H1 (cell line): ENCODE measurements at regions not wholly inside any gene's neighbourhood (a gene's known extent, or its start where the extent isn't known, plus 50 kb on each side); places are given as distances from the start of the nearest gene placed in this dataset.

Experiments used
- CTCF ChIA-PET: fragments of 300-600 bp; sonication (Branson Sonifier 250); formaldehyde crosslinking; loops from one replicate; lab custom pipeline; 2021; ENCODE audit not compliant: partially characterized antibody; lab: Charles Lee
- POLR2A ChIA-PET: fragments of 300-600 bp; sonication (Branson Sonifier 250); formaldehyde crosslinking; loops from one replicate; lab custom pipeline; 2021; ENCODE audit warnings: inconsistent platforms; ENCODE audit not compliant: partially characterized antibody; lab: Charles Lee
- DNase-seq, 2 experiments: peaks; one replicate each; pipeline versions ENCODE4 v3.0.0 to v3.0.0-alpha.2; 2010 to 2022; ENCODE audit warnings: low spot score in 2 of 2, low read depth in 1 of 2, mixed read lengths in 1 of 2
- FAIRE-seq: peaks from 2 replicates; lab custom pipeline; 2011; peaks lifted over from hg19 to GRCh38; lab: Jason Lieb, UNC
- H2AFZ ChIP-seq: 2 replicates; pipeline ENCODE4 v1.8.1; 2012; ENCODE audit warnings: low read length, inconsistent platforms
- H2AK5ac ChIP-seq: 2 replicates; pipeline ENCODE4 v1.6.1; 2013; ENCODE audit warnings: low read depth, low read length
- H2BK120ac ChIP-seq: replicated peaks from 2 replicates; pipeline ENCODE3; 2013; ENCODE audit warnings: low read depth, low read length, inconsistent platforms
- H2BK12ac ChIP-seq: 2 replicates; pipeline ENCODE4 v1.6.1; 2013; ENCODE audit warnings: low read depth, low read length
- H2BK15ac ChIP-seq: 2 replicates; pipeline ENCODE4 v1.6.1; 2013; ENCODE audit warnings: low read length
- H2BK20ac ChIP-seq: 2 replicates; pipeline ENCODE4 v1.6.1; 2013; ENCODE audit warnings: low read length
- H2BK5ac ChIP-seq: 2 replicates; pipeline ENCODE4 v1.6.1; 2013; ENCODE audit warnings: low read depth, low read length
- H3K14ac ChIP-seq: 2 replicates; pipeline ENCODE4 v1.6.1; 2013; ENCODE audit warnings: inconsistent platforms; ENCODE audit not compliant: insufficient read length
- H3K18ac ChIP-seq: 2 replicates; pipeline ENCODE4 v1.6.1; 2013; ENCODE audit warnings: low read length; ENCODE audit errors: extremely low read depth
- H3K23ac ChIP-seq: 2 replicates; pipeline ENCODE4 v1.6.1; 2013; ENCODE audit warnings: inconsistent platforms; ENCODE audit not compliant: insufficient read length
- H3K23me2 ChIP-seq: 2 replicates; pipeline ENCODE4 v1.6.1; 2013; ENCODE audit warnings: low read depth, low read length
- H3K27ac ChIP-seq: 2 replicates; pipeline ENCODE4 v1.6.1; 2011; ENCODE audit warnings: low read depth, low read length, inconsistent platforms
- H3K27me3 ChIP-seq, 4 experiments: replicated peaks in 1 of 4; 1 replicate in 1 of 4; 2 replicates in 3 of 4; pipeline versions ENCODE4 v1.6.1 to v1.8.1; 2011 to 2013; ENCODE audit warnings: low read length in 3 of 4, mild to moderate bottlenecking in 3 of 4, inconsistent platforms in 2 of 4, mixed read lengths in 2 of 4, moderate library complexity in 1 of 4; ENCODE audit not compliant: control insufficient read depth in 3 of 4, insufficient read depth in 3 of 4; ENCODE audit errors: extremely low read depth in 1 of 4
- H3K36me3 ChIP-seq, 4 experiments: 2 replicates each; pipeline versions ENCODE4 v1.6.1 to v1.8.1; 2011 to 2013; ENCODE audit warnings: mild to moderate bottlenecking in 4 of 4, low read length in 3 of 4, moderate library complexity in 2 of 4, control low read depth in 1 of 4, inconsistent platforms in 1 of 4; ENCODE audit not compliant: insufficient read depth in 4 of 4, control insufficient read depth in 2 of 4
- H3K4ac ChIP-seq: replicated peaks from 2 replicates; pipeline ENCODE3; 2013; ENCODE audit warnings: low read length, low read depth, mixed read lengths, inconsistent platforms; ENCODE audit not compliant: insufficient read length
- H3K4me1 ChIP-seq, 4 experiments: replicated peaks in 1 of 4; 1 replicate in 1 of 4; 2 replicates in 3 of 4; pipeline versions ENCODE4 v1.6.1 to v1.8.1; 2011 to 2013; ENCODE audit warnings: low read length in 3 of 4, inconsistent platforms in 2 of 4, mixed read lengths in 1 of 4; ENCODE audit not compliant: insufficient read depth in 4 of 4, control insufficient read depth in 3 of 4
- H3K4me2 ChIP-seq, 2 experiments: 2 replicates each; pipeline versions ENCODE4 v1.6.1 to v1.8.1; 2011 to 2013; ENCODE audit warnings: low read depth in 2 of 2, low read length in 2 of 2, control low read depth in 1 of 2, inconsistent platforms in 1 of 2, mild to moderate bottlenecking in 1 of 2; ENCODE audit not compliant: insufficient read depth in 1 of 2
- H3K4me3 ChIP-seq, 4 experiments: fragments of 200-600, 300-600 bp in 1 of 4; sonication (generic), shearing (Covaris generic), sonication (Bioruptor Twin) in 1 of 4; 2 replicates each; pipeline versions ENCODE4 v1.5.1 to v1.8.1; 2011 to 2016; ENCODE audit warnings: low read length in 4 of 4, low read depth in 3 of 4, control low read depth in 2 of 4, inconsistent platforms in 2 of 4, mild to moderate bottlenecking in 2 of 4, mixed read lengths in 1 of 4, moderate library complexity in 1 of 4; ENCODE audit not compliant: insufficient read depth in 2 of 4; ENCODE audit errors: extremely low read depth in 1 of 4
- H3K56ac ChIP-seq: replicated peaks from 2 replicates; pipeline ENCODE3; 2013; ENCODE audit warnings: low read depth, mild to moderate bottlenecking, mixed read lengths, low read length, inconsistent platforms; ENCODE audit not compliant: insufficient read length
- H3K79me1 ChIP-seq: 2 replicates; pipeline ENCODE4 v1.6.1; 2013; ENCODE audit warnings: low read depth, low read length, control low read depth
- H3K79me2 ChIP-seq, 2 experiments: 2 replicates each; pipeline versions ENCODE4 v1.6.1 to v1.8.1; 2012 to 2013; ENCODE audit warnings: low read length in 2 of 2, mild to moderate bottlenecking in 2 of 2, inconsistent platforms in 1 of 2; ENCODE audit not compliant: insufficient read depth in 2 of 2, control insufficient read depth in 1 of 2
- H3K9ac ChIP-seq, 4 experiments: replicated peaks in 1 of 4; 1 replicate in 1 of 4; 2 replicates in 3 of 4; pipeline versions ENCODE4 v1.6.1 to v1.8.1; 2011 to 2013; ENCODE audit warnings: low read depth in 3 of 4, low read length in 3 of 4, control low read depth in 2 of 4, mild to moderate bottlenecking in 2 of 4, moderate library complexity in 2 of 4, inconsistent platforms in 1 of 4; ENCODE audit errors: extremely low read depth in 1 of 4
- H3K9me3 ChIP-seq, 2 experiments: 2 replicates each; pipeline versions ENCODE4 v1.6.1 to v1.8.1; 2012 to 2013; ENCODE audit warnings: mild to moderate bottlenecking in 2 of 2, moderate library complexity in 2 of 2, control low read depth in 1 of 2, inconsistent platforms in 1 of 2, low read depth in 1 of 2, low read length in 1 of 2, mixed read lengths in 1 of 2; ENCODE audit not compliant: insufficient read depth in 2 of 2
- H4K20me1 ChIP-seq, 2 experiments: replicated peaks in 1 of 2; 2 replicates each; pipeline versions ENCODE3 to v1.8.1; 2011 to 2013; ENCODE audit warnings: inconsistent platforms in 2 of 2, low read length in 2 of 2, mild to moderate bottlenecking in 1 of 2; ENCODE audit not compliant: insufficient read depth in 2 of 2, control insufficient read depth in 1 of 2
- H4K5ac ChIP-seq: 2 replicates; pipeline ENCODE4 v1.6.1; 2013; ENCODE audit warnings: low read length, low read depth, mixed read lengths, inconsistent platforms; ENCODE audit not compliant: insufficient read length
- H4K8ac ChIP-seq: 2 replicates; pipeline ENCODE4 v1.8.0; 2013; ENCODE audit warnings: mild to moderate bottlenecking, moderate library complexity, low read length, inconsistent platforms; ENCODE audit not compliant: insufficient read depth; ENCODE audit errors: extremely low read depth
- H4K91ac ChIP-seq: replicated peaks from 2 replicates; pipeline ENCODE3; 2013; ENCODE audit warnings: low read length, mixed read lengths, inconsistent platforms; ENCODE audit not compliant: insufficient read length
- CREB1 ChIP-seq: IDR thresholded peaks from 2 replicates; pipeline ENCODE4 v1.6.1; 2012; ENCODE audit warnings: inconsistent platforms
- CTBP2 ChIP-seq: IDR thresholded peaks from 2 replicates; pipeline ENCODE4 v1.7.0; 2011; ENCODE audit warnings: borderline replicate concordance, mild to moderate bottlenecking, moderate library complexity, mixed read lengths, low read length; ENCODE audit not compliant: insufficient read depth, insufficient read length
- CTCF ChIP-seq, 3 experiments: IDR thresholded peaks; 1 replicate in 2 of 3; 2 replicates in 1 of 3; pipeline versions ENCODE4 v1.5.1 to v1.6.1; 2011; ENCODE audit warnings: low read length in 3 of 3, mild to moderate bottlenecking in 3 of 3, inconsistent platforms in 2 of 3, low read depth in 1 of 3, moderate library complexity in 1 of 3; ENCODE audit not compliant: insufficient read depth in 1 of 3; ENCODE audit errors: control extremely low read depth in 1 of 3
- HDAC2 ChIP-seq, 2 experiments: fragments of 300-600 bp in 1 of 2; sonication (generic) in 1 of 2; IDR thresholded peaks; 2 replicates each; pipeline ENCODE4 v1.6.1; 2011 to 2012; ENCODE audit warnings: low read depth in 2 of 2, low read length in 2 of 2, mild to moderate bottlenecking in 2 of 2, moderate library complexity in 2 of 2, borderline replicate concordance in 1 of 2, inconsistent platforms in 1 of 2
- MAFK ChIP-seq: IDR thresholded peaks from 2 replicates; pipeline ENCODE4 v1.6.1; 2012; ENCODE audit warnings: low read depth, mild to moderate bottlenecking, improper control_type of control experiment, low read length
- NRF1 ChIP-seq: IDR thresholded peaks from 2 replicates; pipeline ENCODE4 v1.6.1; 2011; ENCODE audit warnings: mild to moderate bottlenecking, low read depth, low read length, improper control_type of control experiment
- RFX5 ChIP-seq: IDR thresholded peaks from 2 replicates; pipeline ENCODE4 v1.6.1; 2011; ENCODE audit warnings: low read depth, low read length, improper control_type of control experiment, borderline replicate concordance
- SP4 ChIP-seq: IDR thresholded peaks from 2 replicates; pipeline ENCODE4 v1.6.1; 2012; ENCODE audit warnings: low read length, inconsistent platforms
- TBP ChIP-seq: IDR thresholded peaks from 2 replicates; pipeline ENCODE4 v1.6.1; 2011; ENCODE audit warnings: low read depth, low read length, improper control_type of control experiment
- USF2 ChIP-seq: IDR thresholded peaks from 2 replicates; pipeline ENCODE4 v1.6.1; 2011; ENCODE audit warnings: low read length, improper control_type of control experiment
- WGBS, 2 experiments: shearing (Covaris generic) in 1 of 2; methylation state at CpG; one replicate each; pipeline versions ENCODE4 v1.1.6 to v1.1.7; 2013 to 2015; ENCODE audit warnings: low lambda C conversion rate in 2 of 2, mixed read lengths in 2 of 2, inconsistent platforms in 1 of 2, low coverage in 1 of 2, missing lambda C conversion rate in 1 of 2; ENCODE audit not compliant: insufficient replicate concordance in 2 of 2, insufficient coverage in 1 of 2, insufficient read length in 1 of 2; ENCODE audit errors: extremely low coverage in 1 of 2, missing lambda C conversion rate in 1 of 2; 5-methylcytosine and 5-hydroxymethylcytosine counted together

DNA sequence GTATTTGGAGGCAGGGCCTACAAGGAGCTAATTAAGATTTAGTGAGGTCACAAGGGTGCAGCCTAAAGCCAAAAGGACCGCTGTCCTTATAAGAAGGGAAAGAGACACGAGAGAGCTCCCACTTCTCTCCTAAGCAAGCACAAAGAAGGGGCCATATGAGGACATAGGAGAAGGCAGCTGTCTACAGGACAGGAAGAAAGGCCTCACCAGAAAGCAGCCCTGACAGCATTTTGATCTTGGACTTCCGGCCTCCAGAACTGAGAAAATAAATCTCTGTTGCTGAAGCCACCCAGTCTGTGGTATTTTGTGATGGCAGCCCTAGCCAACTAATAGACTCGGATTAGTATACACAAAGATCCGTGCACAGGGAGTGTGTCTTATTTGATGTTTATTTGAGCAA is 139.7 kb downstream of the B3GNT2 start:
- Histone ChIP-seq H3K14ac (no peak overlapping the region), H3K27ac (no peak overlapping the region), H2BK20ac (no peak overlapping the region), H2BK15ac (no peak overlapping the region), H3K9ac (no peak overlapping the region), H3K4me3 (no peak overlapping the region), H3K18ac (no peak overlapping the region), H3K4me1 (peaks cover 0 to 9% (median under 1%) of the 10 kb centered on the region in 4 experiments; a peak in 3 of 7 replicates), H2BK12ac (no peak overlapping the region), H2BK120ac (no peak overlapping the region), H2BK5ac (no peak overlapping the region), H3K4me2 (no peak overlapping the region), H3K4ac (no peak overlapping the region), H3K79me2 (no peaks in the 10 kb centered on the region), H3K36me3 (no peaks in the 10 kb centered on the region), H2AFZ (no peak overlapping the region), H4K20me1 (no peaks in the 10 kb centered on the region), H4K91ac (no peak overlapping the region), H3K23ac (no peak overlapping the region), H4K5ac (no peak overlapping the region)
- FAIRE-seq, result no peak
- WGBS, 2 experiments, result 89% methylated on average over 4 of the region's 5 CpGs; no CpG with 5 or more reads in 1 of the 2 experiments
- ChIA-PET POLR2A (interaction anchor here (1.4 kb wide), 1 partner anchor 26 kb away, joined by 3 read pairs; no protein-coding TSS in a partner anchor), CTCF (no interaction called here)
- no peak for DNase-seq
- TF ChIP-seq CTCF (IDR thresholded peaks at IDR 0.05; ENCODE audit: control extremely low read depth in 1 of 3, insufficient read depth in 1 of 3, low read depth in 1 of 3, low read length in 3 of 3) (no peak), SP4 (no peak), RFX5 (no peak), TBP (no peak), USF2 (no peak), CREB1 (no peak), NRF1 (no peak), HDAC2 (IDR thresholded peaks at IDR 0.05; ENCODE audit: borderline replicate concordance in 1 of 2, low read depth in 2 of 2, low read length in 2 of 2) (no peak), MAFK (no peak), CTBP2 (no peak)
- TF ChIP-seq, all 59 proteins: peak for 0
- Histone ChIP-seq H3K23me2 (no peaks in the 10 kb centered on the region), H2AK5ac (no peak overlapping the region), H3K56ac (no peak overlapping the region), H4K8ac (no peak overlapping the region), H3K27me3 (no peaks in the 10 kb centered on the region), H3K79me1 (no peaks in the 10 kb centered on the region), H3K9me3 (no peaks in the 10 kb centered on the region)
